Common myeloid progenitor, CD34-positive (primary cell): ENCODE measurements at regions not wholly inside any gene's neighbourhood (a gene's known extent, or its start where the extent isn't known, plus 50 kb on each side); places are given as distances from the start of the nearest gene placed in this dataset.

Source experiments
- CTCF ChIA-PET: fragments of 350-600 bp; sonication (Branson Sonifier 250); formaldehyde crosslinking; loops from one replicate; lab custom pipeline; 2021; ENCODE audit warnings: antibody characterized with exemption; lab: Charles Lee
- POLR2A ChIA-PET: fragments of 350-600 bp; sonication (Branson Sonifier 250); formaldehyde crosslinking; loops from one replicate; lab custom pipeline; 2021; ENCODE audit warnings: antibody characterized with exemption; lab: Charles Lee
- DNase-seq, 3 donors: peaks; one replicate each; pipeline versions ENCODE4 v3.0.0 to v3.0.0-alpha.2; 2013
- H3K27ac ChIP-seq, 2 experiments: 1 replicate in 1 of 2; 2 replicates in 1 of 2; pipeline ENCODE4 v1.7.0; 2013; ENCODE audit warnings: inconsistent platforms in 2 of 2, low read length in 2 of 2, mild to moderate bottlenecking in 2 of 2, low read depth in 1 of 2, moderate library complexity in 1 of 2; ENCODE audit not compliant: severe bottlenecking in 2 of 2, insufficient read depth in 1 of 2, poor library complexity in 1 of 2
- H3K27me3 ChIP-seq, 5 experiments: replicated peaks in 2 of 5; 1 replicate in 3 of 5; 2 replicates in 2 of 5; pipeline versions ENCODE4 v1.6.1 to v1.7.0; 2013; ENCODE audit warnings: low read length in 4 of 5, mild to moderate bottlenecking in 2 of 5, moderate library complexity in 2 of 5, inconsistent platforms in 1 of 5; ENCODE audit not compliant: insufficient read depth in 5 of 5, control insufficient read depth in 4 of 5
- H3K36me3 ChIP-seq, 4 experiments: 1 replicate in 2 of 4; 2 replicates in 2 of 4; pipeline versions ENCODE4 v1.6.1 to v1.7.0; 2013; ENCODE audit warnings: low read length in 3 of 4, control low read depth in 1 of 4, mild to moderate bottlenecking in 1 of 4; ENCODE audit not compliant: control insufficient read depth in 4 of 4, insufficient read depth in 4 of 4
- H3K4me1 ChIP-seq, 4 experiments: 1 replicate in 3 of 4; 2 replicates in 1 of 4; pipeline versions ENCODE4 v1.6.1 to v1.7.1; 2013; ENCODE audit warnings: low read length in 3 of 4, mild to moderate bottlenecking in 3 of 4, control low read depth in 1 of 4, inconsistent platforms in 1 of 4, moderate library complexity in 1 of 4; ENCODE audit not compliant: control insufficient read depth in 4 of 4, insufficient read depth in 4 of 4; ENCODE audit errors: control extremely low read depth in 1 of 4
- H3K4me3 ChIP-seq, 7 experiments: 1 replicate in 4 of 7; 2 replicates in 3 of 7; pipeline versions ENCODE4 v1.5.1 to v1.7.0; 2013; ENCODE audit warnings: mild to moderate bottlenecking in 7 of 7, low read length in 6 of 7, moderate library complexity in 6 of 7, inconsistent platforms in 2 of 7, low read depth in 2 of 7, control low read depth in 1 of 7; ENCODE audit not compliant: insufficient read depth in 4 of 7, control insufficient read depth in 1 of 7; ENCODE audit errors: extremely low read depth in 1 of 7
- H3K9me3 ChIP-seq, 5 experiments: 1 replicate in 4 of 5; 2 replicates in 1 of 5; pipeline versions ENCODE4 v1.6.1 to v1.7.1; 2013; ENCODE audit warnings: low read length in 4 of 5, mild to moderate bottlenecking in 2 of 5, inconsistent platforms in 1 of 5, low read depth in 1 of 5, moderate library complexity in 1 of 5; ENCODE audit not compliant: control insufficient read depth in 4 of 5, insufficient read depth in 2 of 5; ENCODE audit errors: control extremely low read depth in 1 of 5
- WGBS: methylation state at CpG from one replicate; pipeline ENCODE4 v1.1.5; 2013; ENCODE audit not compliant: insufficient coverage; 5-methylcytosine and 5-hydroxymethylcytosine counted together

DNA sequence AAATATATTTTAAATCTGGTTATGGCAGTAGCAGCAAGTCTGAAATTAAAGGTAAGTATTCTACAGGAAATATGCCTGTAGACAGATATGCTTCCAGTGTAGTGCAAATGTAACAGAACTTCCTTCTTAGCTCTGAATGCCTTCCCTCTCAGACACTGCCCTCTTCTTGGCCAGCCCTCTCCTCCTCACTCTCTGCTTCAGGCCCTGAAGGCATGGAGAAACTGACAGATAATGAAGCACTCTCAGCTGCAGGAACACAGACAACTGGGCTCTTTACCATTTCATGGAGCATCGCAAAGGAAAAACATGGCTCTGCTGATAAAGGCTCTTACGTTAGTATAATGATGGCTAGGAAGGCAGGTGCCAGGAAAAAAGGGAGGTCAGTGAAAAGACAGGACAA lies 431.5 kb upstream of the RASGEF1B start:
- ChIA-PET CTCF (no interaction called here), POLR2A (no interaction called here)
- peaks cover 0 to 9% (median 9%) of the 10 kb centered on the region in 4 experiments for H3K4me1 ChIP-seq
- no peak overlapping the region for H3K27ac ChIP-seq
- DNase-seq: peak in 1 of 3 donors; percentile 10
- H3K4me3 ChIP-seq: no peak overlapping the region
- H3K9me3 ChIP-seq: no peaks in the 10 kb centered on the region
- no peaks in the 10 kb centered on the region for H3K27me3 ChIP-seq
- no peaks in the 10 kb centered on the region for H3K36me3 ChIP-seq
- WGBS: 95% methylated on average over 2 of the region's 2 CpGs

DNA sequence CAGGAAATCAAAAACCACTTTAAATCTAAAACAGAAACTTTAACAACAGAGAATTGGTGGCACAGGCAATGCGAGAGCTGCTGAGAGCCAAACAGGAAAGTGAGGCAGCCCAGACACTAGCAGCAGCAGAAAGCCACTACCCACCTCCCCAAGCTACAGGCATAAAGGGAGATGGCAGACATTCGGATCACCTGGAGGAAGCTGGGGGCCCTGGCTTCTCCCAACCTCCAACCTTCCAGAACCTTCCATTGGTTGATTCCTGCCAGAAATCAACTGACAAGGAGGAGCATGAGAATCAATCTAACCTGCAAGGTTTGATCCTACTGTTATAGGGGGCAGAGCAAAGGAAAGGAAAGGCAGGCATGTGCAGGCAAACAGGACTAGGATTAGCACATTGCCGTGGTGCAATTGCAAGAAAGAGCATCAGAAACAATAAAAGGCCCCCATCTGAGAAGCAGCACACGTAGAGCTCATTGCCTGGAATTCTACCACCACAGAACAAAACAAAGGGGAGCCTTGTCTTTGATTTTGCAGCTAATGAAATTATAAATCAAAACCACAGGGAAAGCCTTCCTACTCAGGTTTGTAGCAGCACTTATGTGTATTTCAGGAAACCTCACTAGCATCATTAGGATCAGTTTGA lies 427.3 kb upstream of the RASGEF1B start:
- no peaks in the 10 kb centered on the region for H3K36me3 ChIP-seq
- no peak for DNase-seq
- H3K27ac ChIP-seq: no peak overlapping the region
- H3K9me3 ChIP-seq: no peaks in the 10 kb centered on the region
- H3K4me3 ChIP-seq: no peak overlapping the region
- peaks cover 0 to 3% (median 0%) of the 10 kb centered on the region in 4 experiments for H3K4me1 ChIP-seq
- no peaks in the 10 kb centered on the region for H3K27me3 ChIP-seq
- ChIA-PET CTCF (interaction anchor here (0.6 to 2.0 kb wide), 3 partner anchors 12 to 18 kb away, joined by 3 to 8 read pairs (median 5); no protein-coding TSS in a partner anchor), POLR2A (no interaction called here)
- WGBS: 85% methylated on average over 3 of the region's 4 CpGs

GRCh38 chr4:81896936-81897335 lies 425.2 kb upstream of the RASGEF1B start:
- ChIA-PET CTCF (no interaction called here), POLR2A (no interaction called here)
- 93% methylated on average over 3 of the region's 6 CpGs for WGBS

DNA sequence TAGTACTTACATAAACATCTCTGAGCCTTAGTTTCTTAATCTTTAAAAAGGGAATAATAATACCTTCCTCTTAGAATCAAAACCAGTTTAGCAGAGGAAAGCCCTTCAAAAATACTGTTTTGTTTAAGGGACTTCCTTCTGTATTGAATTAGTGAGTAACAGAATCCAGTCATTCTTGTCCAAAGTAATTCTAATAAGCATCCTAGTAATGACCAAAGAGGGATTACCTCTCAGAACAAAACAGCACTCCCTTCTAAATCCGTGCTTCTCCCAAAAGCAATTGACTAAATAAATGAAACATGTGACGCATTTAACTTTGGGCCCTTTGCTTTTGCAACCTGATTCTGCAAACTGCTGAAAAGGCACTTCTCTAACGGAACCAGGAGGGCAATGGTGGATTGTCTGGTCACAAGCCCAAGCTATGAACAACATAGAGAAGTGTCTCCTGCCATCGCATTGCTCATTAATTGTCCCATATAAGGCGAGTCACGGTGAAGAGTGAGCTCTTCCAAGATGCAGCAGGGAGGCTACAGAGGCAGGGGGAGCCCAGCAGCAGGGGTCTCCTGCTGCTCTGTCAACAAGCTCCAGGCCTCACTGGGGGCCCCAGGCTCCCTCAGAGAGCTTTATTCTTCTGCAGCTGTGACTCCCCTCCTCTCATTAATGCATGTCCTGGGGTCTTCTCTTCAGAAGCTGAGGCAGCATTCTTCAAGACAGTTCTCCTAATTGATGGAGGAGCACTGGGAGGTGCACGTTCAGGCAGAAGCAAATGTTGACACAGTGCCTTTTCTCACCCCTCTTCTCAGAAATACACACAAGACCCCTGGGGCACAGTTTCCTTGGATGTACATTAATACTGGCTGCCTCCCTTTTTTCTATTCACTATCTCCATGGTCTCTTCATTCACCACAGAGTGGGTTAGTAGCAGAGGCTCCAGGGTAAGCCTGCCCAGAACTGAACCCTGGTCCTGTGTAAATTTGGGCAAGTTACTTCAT lies 419.6 kb upstream of the RASGEF1B start:
- H3K27ac ChIP-seq: no peak overlapping the region
- H3K4me3 ChIP-seq: no peak overlapping the region
- CTCF ChIA-PET: no interaction called here
- no peaks in the 10 kb centered on the region for H3K27me3 ChIP-seq
- no peaks in the 10 kb centered on the region for H3K4me1 ChIP-seq
- H3K9me3 ChIP-seq: no peaks in the 10 kb centered on the region
- no peak for DNase-seq
- 93% methylated on average over 3 of the region's 7 CpGs for WGBS
- no peaks in the 10 kb centered on the region for H3K36me3 ChIP-seq
- POLR2A ChIA-PET: no interaction called here

More at GRCh38 chr4:81896936-81897335, 425.2 kb upstream of the RASGEF1B start:
- Histone ChIP-seq H3K27ac (no peak overlapping the region), H3K9me3 (no peaks in the 10 kb centered on the region), H3K36me3 (no peaks in the 10 kb centered on the region), H3K27me3 (no peaks in the 10 kb centered on the region), H3K4me3 (no peak overlapping the region), H3K4me1 (no peaks in the 10 kb centered on the region)
- DNase-seq: no peak

GRCh38 chr4:81884986-81885385 lies 413.3 kb upstream of the RASGEF1B start:
- Histone ChIP-seq H3K27me3 (no peaks in the 10 kb centered on the region), H3K27ac (no peak overlapping the region), H3K36me3 (no peaks in the 10 kb centered on the region), H3K4me3 (no peak overlapping the region), H3K4me1 (peaks cover 0 to 21% (median 4%) of the 10 kb centered on the region in 4 experiments), H3K9me3 (no peaks in the 10 kb centered on the region)
- WGBS: 84% methylated on average over 4 of the region's 4 CpGs
- DNase-seq: peak in 2 of 3 donors; percentile 19 to 43
- CTCF ChIA-PET: interaction anchor here (0.6 to 1.1 kb wide), 2 partner anchors 35 to 395 kb away, joined by 3 read pairs; no protein-coding TSS in a partner anchor
- POLR2A ChIA-PET: no interaction called here

GRCh38 chr4:81883530-81884450 lies 412.1 kb upstream of the RASGEF1B start:
- no peak overlapping the region for H3K27ac ChIP-seq
- no peaks in the 10 kb centered on the region for H3K27me3 ChIP-seq
- 98% methylated on average over 5 of the region's 7 CpGs for WGBS
- peak in 1 of 3 donors; percentile 50 for DNase-seq
- H3K36me3 ChIP-seq: no peaks in the 10 kb centered on the region
- POLR2A ChIA-PET: no interaction called here
- H3K4me1 ChIP-seq: peaks cover 0 to 21% (median 4%) of the 10 kb centered on the region in 4 experiments
- no peaks in the 10 kb centered on the region for H3K9me3 ChIP-seq
- no peak overlapping the region for H3K4me3 ChIP-seq
- CTCF ChIA-PET: interaction anchor here (0.9 kb wide), 1 partner anchor 30 kb away, joined by 5 read pairs; no protein-coding TSS in a partner anchor
